ENCODE measurements at regions not wholly inside any gene's neighbourhood (a gene's known extent, or its start where the extent isn't known, plus 50 kb on each side); places are given as distances from the start of the nearest gene placed in this dataset.

DNA sequence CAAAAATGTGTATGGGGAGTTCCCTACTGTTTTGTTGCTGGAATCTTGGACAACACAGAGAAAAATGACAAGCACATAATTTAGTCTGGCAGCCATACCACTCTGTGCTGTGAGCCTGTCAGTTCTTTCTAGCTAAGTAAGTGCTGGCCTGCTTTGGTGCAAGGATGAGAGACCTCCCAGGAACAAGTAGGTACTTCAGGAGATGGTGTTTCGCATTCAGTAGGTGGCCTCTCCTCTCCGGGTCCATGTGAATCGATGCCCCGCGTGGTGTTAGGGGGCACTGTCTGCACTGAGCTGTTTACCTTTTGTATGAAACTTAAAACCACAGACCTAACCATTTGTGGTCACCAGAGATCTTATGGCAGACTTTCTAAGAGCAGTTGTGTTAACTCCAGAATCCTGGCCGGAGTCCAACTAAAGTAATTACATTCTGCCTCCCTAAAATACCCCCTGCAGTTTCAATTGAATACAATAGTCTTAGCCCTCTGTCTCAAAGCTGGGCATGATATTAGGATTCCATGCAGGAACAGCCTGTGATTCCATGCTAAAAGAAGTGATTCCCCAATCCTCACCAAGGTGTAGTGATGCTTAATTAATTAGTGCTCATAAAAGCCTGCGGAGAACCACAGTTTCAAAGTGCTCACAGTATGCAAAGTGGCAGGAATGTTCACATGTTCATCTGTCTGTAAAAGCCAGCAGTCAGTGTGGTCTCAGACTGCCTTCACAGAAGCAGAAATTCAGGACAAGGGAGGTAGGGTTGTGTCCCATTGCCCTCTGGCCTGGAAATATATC is 64.2 kb downstream of the LLPH start:
- no peak for DNase-seq
- no peaks in the 10 kb centered on the region for H3K79me2 ChIP-seq (ENCODE audit: low read depth)
- no peak overlapping the region for H2AFZ ChIP-seq
- no peak overlapping the region for H3K27ac ChIP-seq
- H4K20me1 ChIP-seq (ENCODE audit: insufficient read depth) = no peaks in the 10 kb centered on the region
- H3K27me3 ChIP-seq (ENCODE audit: insufficient read depth, low read depth) = no peaks in the 10 kb centered on the region
- TF ChIP-seq, protein P1, sequence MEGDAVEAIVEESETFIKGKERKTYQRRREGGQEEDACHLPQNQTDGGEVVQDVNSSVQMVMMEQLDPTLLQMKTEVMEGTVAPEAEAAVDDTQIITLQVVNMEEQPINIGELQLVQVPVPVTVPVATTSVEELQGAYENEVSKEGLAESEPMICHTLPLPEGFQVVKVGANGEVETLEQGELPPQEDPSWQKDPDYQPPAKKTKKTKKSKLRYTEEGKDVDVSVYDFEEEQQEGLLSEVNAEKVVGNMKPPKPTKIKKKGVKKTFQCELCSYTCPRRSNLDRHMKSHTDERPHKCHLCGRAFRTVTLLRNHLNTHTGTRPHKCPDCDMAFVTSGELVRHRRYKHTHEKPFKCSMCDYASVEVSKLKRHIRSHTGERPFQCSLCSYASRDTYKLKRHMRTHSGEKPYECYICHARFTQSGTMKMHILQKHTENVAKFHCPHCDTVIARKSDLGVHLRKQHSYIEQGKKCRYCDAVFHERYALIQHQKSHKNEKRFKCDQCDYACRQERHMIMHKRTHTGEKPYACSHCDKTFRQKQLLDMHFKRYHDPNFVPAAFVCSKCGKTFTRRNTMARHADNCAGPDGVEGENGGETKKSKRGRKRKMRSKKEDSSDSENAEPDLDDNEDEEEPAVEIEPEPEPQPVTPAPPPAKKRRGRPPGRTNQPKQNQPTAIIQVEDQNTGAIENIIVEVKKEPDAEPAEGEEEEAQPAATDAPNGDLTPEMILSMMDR (conservative IDR thresholded peaks at IDR 0.05) = no peak
- no peak for TF ChIP-seq EZH2 (IDR thresholded peaks at IDR 0.05; ENCODE audit: low read depth)
- intact Hi-C loops (cut with micrococcal nuclease; ENCODE audit: unreplicated experiment) = no loop called here
- H3K9me3 ChIP-seq (ENCODE audit: insufficient read depth, low read depth) = no peaks in the 10 kb centered on the region
- no peaks in the 10 kb centered on the region for H3K36me3 ChIP-seq (ENCODE audit: low read depth)
- no peaks in the 10 kb centered on the region for H3K9me2 ChIP-seq (ENCODE audit: insufficient read depth)
- no peaks in the 10 kb centered on the region for H3K4me1 ChIP-seq (replicated peaks; ENCODE audit: insufficient read depth)
- H3K4me3 ChIP-seq = no peak overlapping the region
- no peak overlapping the region for H3K4me2 ChIP-seq
- POLR2A ChIA-PET (ENCODE audit: unreplicated experiment) = no interaction called here
- H3F3A ChIP-seq (ENCODE audit: insufficient read depth, low read depth) = no peaks in the 10 kb centered on the region
- CTCF ChIA-PET = no interaction called here
- BruUV-seq (replicated peaks) = no TSS peak

DNA sequence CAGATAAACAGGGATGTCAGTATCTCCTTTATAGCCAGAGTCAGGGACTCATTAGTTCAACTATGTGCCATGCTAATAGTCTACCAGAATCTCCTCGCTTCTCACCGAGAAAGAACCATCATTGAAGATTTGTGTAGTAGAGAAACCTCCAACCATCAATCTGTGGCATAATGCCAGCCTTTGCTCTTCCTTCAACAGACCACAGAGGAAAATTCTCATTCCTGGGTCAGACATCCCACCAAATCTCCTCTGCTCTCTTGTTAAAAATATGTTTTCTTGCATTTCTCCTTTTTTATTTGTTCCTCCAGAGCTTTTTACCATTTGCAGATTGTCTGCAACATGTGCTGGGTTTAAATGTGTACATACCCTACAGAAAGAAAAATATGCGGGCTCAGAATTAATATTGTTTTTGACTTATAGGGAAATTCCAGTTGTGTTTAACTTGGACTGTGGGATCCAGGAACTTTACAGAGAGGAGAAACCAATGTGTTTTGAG is 64.9 kb downstream of the LLPH start:
- no peaks in the 10 kb centered on the region for H3K27me3 ChIP-seq (ENCODE audit: insufficient read depth, low read depth)
- DNase-seq = no peak
- no peaks in the 10 kb centered on the region for H3K9me2 ChIP-seq (ENCODE audit: insufficient read depth)
- H3K4me3 ChIP-seq = no peak overlapping the region
- H3K79me2 ChIP-seq (ENCODE audit: low read depth) = no peaks in the 10 kb centered on the region
- no peak overlapping the region for H2AFZ ChIP-seq
- ChIA-PET CTCF (no interaction called here), POLR2A (ENCODE audit: unreplicated experiment) (no interaction called here)
- H3F3A ChIP-seq (ENCODE audit: insufficient read depth, low read depth) = no peaks in the 10 kb centered on the region
- BruUV-seq (replicated peaks) = no TSS peak
- H3K4me1 ChIP-seq (replicated peaks; ENCODE audit: insufficient read depth) = no peaks in the 10 kb centered on the region
- H3K36me3 ChIP-seq (ENCODE audit: low read depth) = no peaks in the 10 kb centered on the region
- TF ChIP-seq, protein P1 (conservative IDR thresholded peaks at IDR 0.05) = no peak
- TF ChIP-seq EZH2 (IDR thresholded peaks at IDR 0.05; ENCODE audit: low read depth) = no peak
- H3K9me3 ChIP-seq (ENCODE audit: insufficient read depth, low read depth) = no peaks in the 10 kb centered on the region
- no peak overlapping the region for H3K27ac ChIP-seq
- no peaks in the 10 kb centered on the region for H4K20me1 ChIP-seq (ENCODE audit: insufficient read depth)
- no peak overlapping the region for H3K4me2 ChIP-seq
- intact Hi-C loops (cut with micrococcal nuclease; ENCODE audit: unreplicated experiment) = no loop called here

DNA sequence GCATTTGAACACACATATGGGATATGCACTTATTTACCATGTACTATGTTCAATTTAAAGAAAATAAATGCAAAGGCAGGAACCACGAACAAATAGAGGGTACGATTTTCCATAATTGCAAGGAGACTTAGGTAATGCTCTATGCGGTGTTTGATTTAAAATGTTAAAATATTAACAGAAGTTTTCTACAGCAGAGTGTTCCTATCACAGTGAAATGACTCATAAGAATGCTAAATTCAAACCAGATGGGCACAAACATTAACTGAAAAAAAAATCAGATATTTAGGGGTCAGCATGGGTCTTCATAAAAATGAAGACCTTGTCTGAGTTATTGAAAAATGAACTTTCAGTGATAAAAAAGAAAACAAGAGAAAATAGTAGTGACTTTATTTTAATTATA is 65.4 kb downstream of the LLPH start:
- Histone ChIP-seq H3K36me3 (ENCODE audit: low read depth) (no peaks in the 10 kb centered on the region), H4K20me1 (ENCODE audit: insufficient read depth) (no peaks in the 10 kb centered on the region), H2AFZ (no peak overlapping the region), H3K4me2 (no peak overlapping the region), H3K79me2 (ENCODE audit: low read depth) (no peaks in the 10 kb centered on the region), H3K9me3 (ENCODE audit: insufficient read depth, low read depth) (no peaks in the 10 kb centered on the region), H3K27ac (no peak overlapping the region), H3K27me3 (ENCODE audit: insufficient read depth, low read depth) (no peaks in the 10 kb centered on the region), H3F3A (ENCODE audit: insufficient read depth, low read depth) (no peaks in the 10 kb centered on the region), H3K4me1 (replicated peaks; ENCODE audit: insufficient read depth) (no peaks in the 10 kb centered on the region), H3K4me3 (no peak overlapping the region), H3K9me2 (ENCODE audit: insufficient read depth) (no peaks in the 10 kb centered on the region)
- POLR2A ChIA-PET (ENCODE audit: unreplicated experiment) = no interaction called here
- CTCF ChIA-PET = no interaction called here
- TF ChIP-seq, protein P1 (conservative IDR thresholded peaks at IDR 0.05) = no peak
- TF ChIP-seq EZH2 (IDR thresholded peaks at IDR 0.05; ENCODE audit: low read depth) = no peak
- intact Hi-C loops (cut with micrococcal nuclease; ENCODE audit: unreplicated experiment) = no loop called here
- no TSS peak for BruUV-seq (replicated peaks)
- DNase-seq = no peak

Measured in PC-9 (cell line).